Renal cortical epithelial cell (primary cell): ENCODE measurements at regions not wholly inside any gene's neighbourhood (a gene's known extent, or its start where the extent isn't known, plus 50 kb on each side); places are given as distances from the start of the nearest gene placed in this dataset.

Source experiments
- DNase-seq: peaks from one replicate; pipeline ENCODE4 v3.0.0-alpha.2; 2011; ENCODE audit warnings: low read depth

DNA sequence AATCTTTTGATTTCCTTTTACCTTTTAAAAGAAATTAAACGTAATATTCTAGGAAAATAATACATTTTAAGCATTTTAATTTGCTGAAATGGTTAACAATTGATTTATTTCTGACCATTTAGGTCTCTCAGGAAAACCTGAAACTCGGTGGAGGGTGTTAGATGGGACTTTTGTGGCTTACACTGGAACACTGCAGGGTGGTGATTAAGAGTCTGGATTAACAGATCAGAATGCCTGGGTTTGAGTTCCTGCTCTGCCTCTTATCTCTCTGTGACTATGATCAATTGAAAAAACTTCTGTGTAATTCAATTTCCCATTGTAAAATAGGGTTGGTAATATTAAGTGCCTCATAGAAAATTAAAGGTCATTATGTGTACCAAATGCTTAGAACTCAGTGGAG, 168.7 kb downstream of the UBE2E3 start:
- DNase-seq: no peak

DNA sequence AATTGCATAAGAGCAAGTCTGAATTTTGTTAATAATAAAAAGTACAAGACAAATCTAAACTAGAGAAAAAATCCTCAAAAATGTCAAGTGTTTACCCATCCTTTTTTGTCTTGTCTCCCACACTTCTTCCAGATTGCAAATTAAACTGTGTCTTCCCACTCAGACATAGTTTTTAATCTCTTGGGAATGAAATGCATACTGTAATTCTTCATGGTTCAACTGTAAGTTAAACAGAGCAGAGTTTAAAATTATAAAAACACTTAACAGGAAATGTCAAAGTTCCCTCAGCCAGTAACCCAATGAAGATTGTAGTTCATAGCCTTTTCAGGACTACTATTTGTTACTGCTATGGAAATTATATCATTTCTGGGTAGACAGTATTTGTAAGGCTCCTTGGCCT, 171.8 kb downstream of the UBE2E3 start:
- no peak for DNase-seq

DNA sequence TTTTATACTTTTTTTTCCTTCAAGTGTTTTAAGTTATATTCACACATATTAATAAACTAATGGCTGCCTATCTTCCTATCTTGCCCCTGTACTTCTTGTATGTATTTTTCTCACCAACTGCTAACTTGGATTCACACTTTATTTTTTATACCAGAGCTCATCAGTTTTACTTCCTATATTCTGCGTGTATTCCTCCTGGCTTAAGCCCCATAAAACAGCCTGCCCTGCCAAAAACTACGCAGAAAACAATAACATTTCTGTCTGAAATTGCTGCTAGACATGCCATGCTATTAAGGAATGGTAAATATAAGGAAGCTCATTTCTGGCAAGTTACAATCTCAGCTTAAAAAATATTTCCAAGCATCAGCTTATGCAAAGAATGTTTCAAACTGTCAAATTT, 172.3 kb downstream of the UBE2E3 start:
- DNase-seq: no peak

DNA sequence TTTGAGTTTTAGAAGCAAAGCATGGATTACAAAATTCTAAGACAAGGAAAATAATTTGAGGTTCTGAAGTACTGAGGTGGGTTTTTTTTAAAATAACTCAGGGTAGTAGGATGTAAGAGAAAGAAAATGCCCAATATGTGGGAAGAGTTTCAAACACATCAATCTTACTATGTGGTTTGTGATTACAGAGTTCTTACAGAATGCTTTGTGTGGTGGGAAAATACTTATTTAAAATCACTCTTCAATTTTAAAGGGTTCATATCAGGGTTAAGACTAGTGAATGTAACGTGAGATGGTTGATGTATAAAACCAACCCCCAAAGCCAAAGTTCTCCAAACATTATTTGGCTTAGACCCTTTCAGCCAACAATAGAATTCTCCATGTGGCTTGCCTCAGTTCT, 173.5 kb downstream of the UBE2E3 start:
- no peak for DNase-seq

DNA sequence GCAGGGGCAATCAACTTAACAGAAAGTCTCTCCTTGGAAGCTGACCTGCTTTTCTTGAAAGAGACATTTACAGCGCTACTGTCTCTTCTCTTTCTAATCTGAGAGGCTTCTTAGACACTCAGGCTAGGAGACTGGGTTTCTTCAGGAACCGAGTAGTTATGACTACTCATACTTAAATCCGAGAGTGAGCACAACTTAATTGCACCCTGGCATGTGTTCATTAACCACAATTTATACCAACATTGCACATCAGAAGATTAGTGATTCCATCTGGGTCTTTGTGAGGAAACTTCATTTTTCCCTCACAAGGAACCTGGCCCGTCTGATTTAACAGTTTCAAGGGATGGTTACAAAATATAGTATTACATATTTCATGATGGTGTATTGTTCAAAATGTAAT, 176.9 kb downstream of the UBE2E3 start:
- no peak for DNase-seq

DNA sequence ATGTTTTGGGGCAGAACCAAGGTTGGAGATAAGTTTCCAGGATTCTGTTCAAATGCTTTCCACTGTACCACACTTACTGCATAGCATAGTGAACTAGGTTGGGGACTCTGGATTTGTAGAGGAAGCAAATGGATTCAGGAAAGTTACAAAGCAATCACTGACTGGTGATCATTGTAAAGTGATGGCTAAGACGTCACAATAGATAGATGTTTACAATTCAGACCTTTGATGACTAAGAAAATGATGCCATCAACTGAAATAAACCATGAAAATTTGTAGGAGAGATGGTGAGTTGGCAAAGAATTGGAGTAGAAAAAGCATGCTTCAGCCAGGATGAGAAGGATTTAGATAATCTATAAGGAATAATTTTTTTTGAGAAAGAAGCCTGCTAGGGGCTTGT, 178.0 kb downstream of the UBE2E3 start:
- no peak for DNase-seq

DNA sequence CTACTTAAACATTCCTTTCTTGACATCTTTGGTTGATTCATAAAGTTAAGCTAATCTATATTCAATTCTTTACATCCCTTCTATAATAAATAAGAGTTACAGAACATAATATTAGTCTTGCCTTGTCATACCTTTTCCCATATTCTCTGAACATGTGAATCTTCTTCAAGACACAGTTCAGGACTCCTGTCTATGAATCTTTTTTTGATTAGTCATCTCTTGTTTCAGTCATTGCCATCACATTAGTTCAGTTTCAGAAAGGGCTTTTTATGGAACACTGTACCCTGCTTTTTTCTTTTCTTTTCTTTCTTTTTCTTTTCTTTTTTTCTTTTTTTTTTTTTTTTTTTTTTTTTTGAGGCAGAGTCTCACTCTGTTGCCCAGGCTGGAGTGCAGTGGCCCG, 181.2 kb downstream of the UBE2E3 start:
- DNase-seq: no peak

DNA sequence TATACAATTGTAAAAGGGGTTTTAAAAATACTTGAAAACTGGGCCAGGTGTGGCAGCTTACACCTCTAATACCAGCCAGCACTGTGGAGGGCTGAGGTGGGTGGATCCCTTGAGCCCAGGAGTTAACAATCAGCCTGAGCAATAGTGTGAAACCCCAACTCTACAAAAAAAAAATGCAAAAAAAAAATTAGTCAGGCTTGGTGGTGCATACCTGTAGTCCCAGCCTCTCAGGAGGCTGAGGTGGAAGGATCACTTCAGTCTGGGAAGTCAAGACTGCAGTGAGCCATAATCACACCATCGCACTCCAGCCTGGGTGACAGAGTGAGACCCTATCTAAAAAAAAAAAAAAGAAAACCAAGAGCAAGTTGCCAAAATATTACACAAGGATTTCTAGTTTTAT, 182.7 kb downstream of the UBE2E3 start:
- DNase-seq: no peak

DNA sequence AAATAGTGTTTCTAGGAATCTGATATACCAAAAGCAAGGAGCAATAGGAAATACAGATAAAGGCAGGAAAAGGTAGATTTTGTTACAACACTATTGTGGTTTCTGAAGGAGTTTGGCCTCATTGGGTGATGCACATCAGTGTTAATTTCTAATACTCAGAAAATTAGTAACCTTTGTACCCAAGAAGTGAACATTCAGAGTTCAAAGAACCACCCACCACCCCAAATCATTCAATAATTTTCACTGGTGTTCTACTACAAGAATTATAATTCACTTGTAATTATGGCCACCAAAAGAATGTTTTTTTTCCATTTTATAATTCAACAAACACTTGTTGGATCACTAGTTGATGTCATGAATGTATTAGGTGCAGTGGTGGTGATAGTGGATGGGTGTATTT, 183.3 kb downstream of the UBE2E3 start:
- DNase-seq: no peak

DNA sequence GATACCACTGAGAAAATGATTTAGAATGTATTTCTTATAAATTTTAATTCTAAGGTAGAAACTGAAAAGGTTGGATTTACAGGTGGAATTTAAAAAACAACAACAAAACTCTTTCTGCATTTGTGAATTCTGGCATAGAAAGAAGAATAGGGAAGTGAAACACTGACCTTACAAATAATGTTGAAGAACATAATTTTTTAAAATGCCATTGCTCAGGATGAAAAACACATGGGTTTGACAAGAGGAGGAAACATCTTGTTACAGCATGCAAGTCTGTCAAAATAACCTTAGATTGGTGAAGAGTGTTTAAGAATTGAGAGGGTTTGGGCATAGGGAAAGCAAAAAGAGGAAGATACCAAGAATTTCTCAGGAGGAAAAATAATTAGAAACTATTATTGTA, 184.3 kb downstream of the UBE2E3 start:
- DNase-seq: no peak

DNA sequence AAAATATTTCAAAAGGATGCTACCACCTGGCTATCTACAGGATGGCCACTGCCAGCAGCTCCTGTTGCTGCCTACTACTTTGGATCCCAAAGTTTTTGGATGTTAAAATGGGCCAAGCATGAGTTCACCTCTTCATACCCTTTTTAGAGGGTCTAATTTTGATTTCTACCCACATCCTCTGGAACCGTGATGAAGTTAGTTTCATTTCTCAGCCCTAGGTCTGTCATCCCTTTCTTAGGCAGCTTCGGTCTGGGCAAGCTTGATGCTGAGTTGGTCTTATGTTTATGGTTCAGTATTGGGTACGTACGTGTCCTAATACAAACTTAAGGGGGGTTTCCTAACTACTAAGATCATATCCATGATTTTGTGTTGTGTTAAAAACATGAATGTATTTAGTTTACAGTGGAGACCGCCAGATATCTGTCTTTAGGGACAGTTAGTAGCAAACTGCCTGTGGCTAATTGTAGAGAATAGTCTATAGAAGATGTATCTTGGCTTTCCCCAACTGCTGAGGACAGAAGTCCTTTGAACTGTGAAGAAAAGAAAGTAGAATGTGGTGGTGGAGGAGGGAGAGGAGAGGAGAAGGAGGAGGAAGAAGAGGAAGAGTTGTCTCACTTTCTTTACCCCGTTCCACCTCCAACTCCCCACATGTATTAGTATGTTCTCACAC, 184.9 kb downstream of the UBE2E3 start:
- DNase-seq: no peak

DNA sequence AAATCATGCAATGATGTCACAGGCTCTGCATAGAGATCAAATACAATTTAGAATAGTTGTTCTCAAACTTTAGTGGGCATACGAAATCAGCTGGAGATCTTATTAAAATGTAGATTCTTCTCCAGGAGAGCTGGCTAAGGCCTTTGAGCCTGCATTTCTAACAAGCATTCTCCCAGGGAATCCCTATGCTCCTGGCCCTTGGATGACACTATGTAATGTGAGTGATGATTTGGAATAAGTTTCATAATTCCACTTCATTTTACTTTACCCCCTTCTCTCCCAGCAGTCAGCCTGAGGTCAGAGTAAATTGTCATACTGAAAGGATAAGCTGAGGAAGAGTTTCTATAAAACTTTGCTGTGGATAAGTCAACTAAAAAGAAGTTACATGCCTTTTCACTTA, 189.1 kb downstream of the UBE2E3 start:
- DNase-seq: no peak

DNA sequence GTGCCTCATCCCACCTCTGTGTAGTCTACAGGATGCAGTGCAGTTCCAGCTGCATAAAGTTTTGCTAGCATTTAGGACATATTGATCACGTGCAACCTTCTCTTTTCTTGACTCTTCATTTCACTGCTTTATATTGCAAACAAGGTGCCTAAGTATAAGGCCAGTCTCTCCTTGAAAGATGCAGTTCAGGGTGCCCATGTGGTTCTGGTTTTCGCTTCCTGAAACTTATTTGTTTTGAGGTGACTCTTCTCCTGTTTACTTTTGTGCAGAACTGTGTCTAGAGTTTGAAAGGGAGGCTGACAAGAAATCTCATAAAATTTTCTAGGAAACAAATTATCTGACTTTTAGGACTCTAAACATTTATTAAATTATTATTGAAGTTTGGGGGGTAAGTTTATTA, 189.9 kb downstream of the UBE2E3 start:
- no peak for DNase-seq

DNA sequence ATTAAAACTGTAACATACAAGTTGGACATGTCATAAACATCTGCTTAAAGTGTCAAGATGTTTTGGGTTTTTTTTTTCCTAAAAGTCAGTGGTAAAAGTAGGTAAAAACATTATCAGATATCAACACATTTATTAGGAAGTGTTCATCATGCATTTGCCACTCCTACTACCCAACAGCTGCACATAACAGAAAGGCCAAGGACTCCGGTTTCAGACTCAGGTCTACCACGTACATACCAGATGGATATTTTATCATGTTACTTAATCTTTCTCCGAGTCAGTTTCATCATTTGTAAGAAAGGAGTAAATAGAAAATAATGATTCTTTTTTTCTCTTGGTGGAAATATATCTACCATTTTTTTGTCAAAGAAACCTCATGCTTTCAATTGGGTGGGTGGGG, 192.3 kb downstream of the UBE2E3 start:
- no peak for DNase-seq

DNA sequence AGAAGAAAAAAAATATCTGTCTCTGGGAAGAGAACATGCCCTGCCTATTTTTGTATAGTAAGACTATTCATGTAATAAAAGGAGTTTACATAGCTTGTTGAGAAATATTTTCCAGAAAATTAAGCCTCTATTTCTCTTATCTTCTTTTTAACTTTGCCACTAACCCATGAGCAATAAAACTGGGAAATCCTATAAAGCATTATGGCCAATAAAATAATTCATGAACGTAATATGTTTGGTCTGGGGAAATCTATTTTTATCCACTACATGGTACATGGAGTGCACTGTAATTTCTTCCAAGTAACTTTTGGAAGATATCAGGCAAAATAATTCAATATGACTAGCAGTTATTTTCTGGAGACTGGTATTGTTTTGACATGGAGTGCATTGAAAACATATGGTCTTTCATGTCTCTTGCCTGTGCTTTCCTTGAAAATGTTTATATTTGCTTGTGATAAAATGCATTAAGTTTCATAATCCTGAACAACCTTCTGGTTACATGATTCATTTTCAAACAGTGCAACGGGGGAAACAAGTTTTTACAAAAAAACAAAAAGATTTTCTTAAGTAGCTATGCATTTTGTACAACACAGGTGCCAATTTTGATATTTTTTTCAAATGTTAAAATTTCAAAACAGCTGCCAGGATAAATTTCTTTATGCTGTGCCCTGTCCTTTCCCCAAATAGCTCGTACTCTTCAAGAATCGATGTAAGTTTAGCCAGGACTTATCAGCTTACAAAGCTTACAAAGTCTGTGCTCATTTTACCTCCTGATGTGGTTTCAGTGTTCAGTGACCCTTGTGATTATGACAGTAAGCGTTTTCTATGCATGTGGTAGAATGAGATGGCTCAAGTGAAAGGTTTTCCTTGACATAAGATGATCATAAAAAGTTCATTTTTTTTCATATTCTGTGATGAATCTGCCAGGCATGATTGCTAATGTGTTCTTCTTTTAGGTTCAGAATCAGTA, 194.5 kb downstream of the UBE2E3 start:
- DNase-seq: peak; percentile 44

DNA sequence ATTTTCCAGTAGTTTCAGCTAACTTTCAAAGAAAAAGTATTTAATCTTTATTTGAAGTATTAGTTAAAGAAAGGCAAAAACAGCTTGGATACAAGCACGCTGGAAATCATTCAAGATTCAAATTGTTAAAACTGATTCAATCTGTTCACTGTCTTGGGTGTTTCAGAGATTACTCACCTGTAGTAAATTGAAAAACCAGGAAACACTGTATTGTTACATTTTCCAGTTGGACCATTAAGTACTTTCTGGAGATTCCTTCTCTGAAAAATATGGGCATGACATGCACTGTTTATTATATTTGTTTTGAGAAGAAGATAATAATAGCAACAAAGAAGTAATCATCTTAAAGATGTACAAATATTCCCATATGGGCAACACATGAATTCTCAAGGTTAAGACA, 196.1 kb downstream of the UBE2E3 start:
- DNase-seq: peak; percentile 26

DNA sequence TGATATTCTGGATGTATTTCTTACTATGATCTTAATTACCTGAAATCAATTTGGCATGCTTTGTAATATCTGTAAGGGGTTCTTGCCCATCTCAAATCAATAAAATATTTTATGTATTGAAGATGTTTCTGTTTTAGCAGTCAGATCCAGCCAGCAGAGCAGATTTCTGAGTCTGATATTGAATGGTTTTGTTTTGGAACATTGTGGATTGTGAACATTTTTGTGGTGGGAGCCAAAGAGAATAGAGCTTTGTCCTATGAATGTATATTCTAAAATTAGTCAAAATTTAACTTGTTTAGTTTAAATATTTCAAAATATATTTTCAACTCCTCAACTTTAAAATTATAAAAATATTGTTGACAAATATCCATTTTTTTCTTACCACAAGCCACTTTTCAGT, 197.0 kb downstream of the UBE2E3 start:
- no peak for DNase-seq

DNA sequence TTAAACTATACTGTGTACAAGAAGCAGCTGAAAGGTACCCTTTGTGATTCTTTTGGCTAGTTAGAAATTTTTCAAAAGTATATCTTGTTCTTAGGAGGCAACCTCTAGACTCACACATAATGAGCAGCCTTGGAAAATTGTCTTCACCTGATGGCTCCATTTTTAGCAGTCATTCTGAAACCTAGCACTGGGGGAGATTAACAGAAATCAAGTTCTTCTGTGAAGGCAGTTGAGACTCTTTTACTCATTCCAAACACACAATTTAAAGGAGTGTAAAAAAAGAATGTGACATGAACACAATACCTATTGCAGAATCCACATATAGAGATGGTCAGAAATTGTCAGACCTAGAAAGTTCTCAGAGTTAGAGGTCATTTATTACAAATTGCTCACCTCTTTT, 197.7 kb downstream of the UBE2E3 start:
- DNase-seq: no peak

DNA sequence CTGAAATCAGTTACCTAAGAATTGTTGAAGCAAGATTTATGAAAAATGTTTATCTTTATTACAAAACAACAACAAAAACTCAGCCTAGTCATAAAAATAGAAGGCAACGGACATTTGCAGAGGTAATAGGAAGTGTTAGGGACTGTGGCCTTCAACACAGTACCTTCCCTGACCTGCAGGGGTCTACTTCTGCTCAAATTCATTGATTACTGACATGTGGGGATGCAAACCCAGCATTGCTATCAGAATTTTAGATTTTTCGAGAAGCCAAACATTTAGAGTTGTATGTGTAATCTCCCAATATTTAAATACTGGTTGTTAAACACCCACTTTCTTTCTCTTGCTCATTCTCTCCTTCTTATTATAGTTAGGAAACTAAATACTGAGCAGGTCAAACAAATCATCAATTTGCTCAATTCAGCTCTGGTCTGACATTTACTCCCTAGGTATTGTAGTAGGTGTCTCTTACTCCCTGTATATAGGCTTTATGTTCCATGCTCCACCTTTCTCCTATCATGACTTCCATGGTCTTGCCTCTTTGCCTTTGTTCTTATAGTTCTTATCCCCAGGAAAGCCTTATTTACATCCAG, 198.5 kb downstream of the UBE2E3 start:
- DNase-seq: no peak

DNA sequence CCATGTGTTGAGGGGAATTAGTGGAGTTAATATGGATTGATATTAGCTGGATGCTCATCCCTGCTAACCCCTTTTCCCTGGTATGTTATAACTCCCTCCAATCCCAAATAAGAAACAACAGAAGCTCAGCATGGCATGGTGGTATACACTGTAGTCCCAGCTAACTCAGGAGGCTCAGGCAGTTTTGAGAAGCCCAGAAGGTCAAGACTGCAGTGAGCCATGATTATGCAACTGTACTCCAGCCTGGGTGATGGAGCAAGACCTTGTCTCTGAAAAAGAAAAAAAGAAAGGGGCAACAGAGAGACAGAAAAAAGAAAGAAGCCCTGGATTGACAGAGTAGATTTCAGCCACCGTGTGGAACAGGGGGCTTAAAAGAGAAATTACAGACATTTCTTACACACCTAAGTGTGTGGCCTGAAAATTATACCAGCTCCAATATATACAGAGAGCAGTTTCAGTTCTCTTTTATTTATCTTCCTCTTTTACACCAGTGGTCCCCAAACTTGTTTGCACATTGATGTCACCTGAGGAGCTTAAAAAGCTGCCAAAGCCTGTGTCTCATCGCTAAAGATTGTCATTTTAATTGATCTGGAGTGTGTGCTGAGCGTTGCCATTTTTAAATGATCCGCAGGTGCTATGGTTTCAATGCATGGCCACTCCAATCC, 203.6 kb downstream of the UBE2E3 start:
- DNase-seq: peak; percentile 47

DNA sequence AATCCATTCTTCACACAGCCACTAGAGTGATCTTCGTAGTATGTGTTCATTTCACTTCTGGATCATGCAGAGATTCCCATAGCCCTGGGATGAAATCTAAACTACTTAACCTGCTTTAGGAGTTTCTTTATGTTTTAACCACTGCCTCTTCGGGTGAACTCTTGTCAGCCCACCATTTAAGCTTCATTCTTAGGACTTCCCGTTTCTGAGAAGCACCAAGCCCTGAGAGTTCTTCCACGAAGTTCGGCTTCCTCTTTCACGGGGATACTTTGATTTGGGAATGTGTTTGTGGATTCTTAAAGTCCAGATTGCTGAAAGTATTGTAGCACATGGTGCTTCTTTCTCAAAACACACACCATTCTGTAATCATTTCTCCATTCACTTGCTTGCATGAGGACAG, 205.0 kb downstream of the UBE2E3 start:
- no peak for DNase-seq

DNA sequence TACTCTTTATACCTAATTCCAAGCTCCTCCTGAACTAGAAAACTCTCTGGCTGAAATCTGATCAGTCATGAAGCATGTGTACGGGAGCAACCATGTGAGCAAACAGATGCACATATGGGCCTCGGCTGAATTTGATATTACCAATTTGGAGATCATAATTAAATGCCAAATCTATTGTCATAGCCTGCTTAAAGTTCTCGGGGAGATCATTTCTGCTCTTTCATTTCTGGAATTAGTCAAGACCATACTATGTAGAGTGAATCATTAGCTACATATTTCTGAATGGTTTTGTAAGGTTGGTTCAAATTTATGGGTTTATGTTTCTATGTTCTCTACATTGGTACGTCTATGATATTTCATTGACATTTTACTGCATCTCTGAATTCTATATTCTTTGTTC, 205.5 kb downstream of the UBE2E3 start:
- DNase-seq: no peak
